ENCODE measurements at regions not wholly inside any gene's neighbourhood (a gene's known extent, or its start where the extent isn't known, plus 50 kb on each side); places are given as distances from the start of the nearest gene placed in this dataset.

DNA sequence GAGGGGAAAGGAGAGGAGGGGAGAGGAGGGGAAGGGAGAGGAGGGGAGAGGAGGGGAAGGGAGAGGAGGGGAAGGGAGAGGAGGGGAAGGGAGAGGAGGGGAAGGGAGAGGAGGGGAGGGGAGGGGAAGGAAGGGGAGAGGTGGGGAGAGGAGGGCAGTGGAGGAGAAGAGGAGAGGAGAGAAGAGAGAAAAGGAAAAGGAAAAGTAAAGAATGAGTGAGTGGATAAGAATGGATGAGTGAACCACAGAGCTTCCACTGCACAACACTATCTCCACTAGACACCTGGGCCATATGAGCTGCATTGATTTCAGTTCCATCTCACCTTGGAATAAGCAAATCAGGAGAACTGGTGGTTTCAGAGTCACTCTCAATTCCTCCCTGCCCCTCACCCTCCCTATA, 204.1 kb upstream of the TOX3 start:
- POLR2A ChIA-PET (ENCODE audit: partially characterized antibody): no interaction called here

DNA sequence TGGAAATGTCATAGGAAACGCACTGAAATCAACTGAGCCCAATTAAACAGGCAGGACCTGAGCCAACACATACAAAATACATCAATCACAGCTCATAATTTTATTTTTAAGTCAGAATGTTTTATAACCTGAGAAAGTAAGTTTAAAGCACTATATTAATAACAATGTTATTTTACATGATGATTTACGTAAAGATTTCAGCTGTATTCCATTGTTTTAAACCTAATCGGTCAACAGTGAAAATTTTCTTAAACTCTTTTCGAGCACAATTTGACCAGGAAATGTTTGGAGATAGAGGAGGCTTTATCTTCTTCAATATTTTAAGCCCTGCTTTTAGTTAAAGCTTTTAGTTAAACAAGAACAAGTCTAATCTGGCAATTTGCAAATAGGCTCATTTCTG, 201.8 kb upstream of the TOX3 start:
- H3K4me3 ChIP-seq (ENCODE audit: low read length in 2 of 2): no peak overlapping the region
- H3K4me1 Mint-ChIP-seq: no peaks in the 10 kb centered on the region
- intact Hi-C loops (cut with micrococcal nuclease): no loop called here
- no peaks in the 10 kb centered on the region for H3K27me3 Mint-ChIP-seq
- CTCF ChIA-PET (ENCODE audit: partially characterized antibody): no interaction called here
- POLR2A ChIA-PET (ENCODE audit: partially characterized antibody): no interaction called here
- no peaks in the 10 kb centered on the region for H3K36me3 Mint-ChIP-seq
- H3K27ac Mint-ChIP-seq: no peak overlapping the region
- H3K4me3 Mint-ChIP-seq: no peak overlapping the region
- no peak for DNase-seq
- no peaks in the 10 kb centered on the region for H3K9me3 ChIP-seq (ENCODE audit: control insufficient read depth in 1 of 2, low read length in 2 of 2)
- no peaks in the 10 kb centered on the region for H3K4me1 ChIP-seq (ENCODE audit: insufficient read depth, low read length)
- no peak overlapping the region for H3K27ac ChIP-seq (ENCODE audit: low read depth, low read length)
- no peaks in the 10 kb centered on the region for H3K36me3 ChIP-seq (ENCODE audit: insufficient read depth, low read length)
- peaks cover 0 to 3% (median 0%) of the 10 kb centered on the region in 8 donors for H3K9me3 Mint-ChIP-seq
- no peaks in the 10 kb centered on the region for H3K27me3 ChIP-seq (ENCODE audit: insufficient read depth, low read length)

More for the DNA sequence above, 204.1 kb upstream of the TOX3 start:
- Mint-ChIP-seq H3K4me1 (no peaks in the 10 kb centered on the region), H3K27me3 (no peaks in the 10 kb centered on the region), H3K36me3 (no peaks in the 10 kb centered on the region), H3K27ac (no peak overlapping the region), H3K4me3 (no peak overlapping the region), H3K9me3 (peaks cover 0 to 3% (median 0%) of the 10 kb centered on the region in 8 donors)
- H3K27ac ChIP-seq (ENCODE audit: low read depth, low read length): no peak overlapping the region
- intact Hi-C loops (cut with micrococcal nuclease): no loop called here
- DNase-seq: no peak
- no peaks in the 10 kb centered on the region for H3K4me1 ChIP-seq (ENCODE audit: insufficient read depth, low read length)
- CTCF ChIA-PET (ENCODE audit: partially characterized antibody): no interaction called here
- H3K36me3 ChIP-seq (ENCODE audit: insufficient read depth, low read length): no peaks in the 10 kb centered on the region
- no peaks in the 10 kb centered on the region for H3K9me3 ChIP-seq (ENCODE audit: control insufficient read depth in 1 of 2, low read length in 2 of 2)
- no peaks in the 10 kb centered on the region for H3K27me3 ChIP-seq (ENCODE audit: insufficient read depth, low read length)
- H3K4me3 ChIP-seq (ENCODE audit: low read length in 2 of 2): no peak overlapping the region

DNA sequence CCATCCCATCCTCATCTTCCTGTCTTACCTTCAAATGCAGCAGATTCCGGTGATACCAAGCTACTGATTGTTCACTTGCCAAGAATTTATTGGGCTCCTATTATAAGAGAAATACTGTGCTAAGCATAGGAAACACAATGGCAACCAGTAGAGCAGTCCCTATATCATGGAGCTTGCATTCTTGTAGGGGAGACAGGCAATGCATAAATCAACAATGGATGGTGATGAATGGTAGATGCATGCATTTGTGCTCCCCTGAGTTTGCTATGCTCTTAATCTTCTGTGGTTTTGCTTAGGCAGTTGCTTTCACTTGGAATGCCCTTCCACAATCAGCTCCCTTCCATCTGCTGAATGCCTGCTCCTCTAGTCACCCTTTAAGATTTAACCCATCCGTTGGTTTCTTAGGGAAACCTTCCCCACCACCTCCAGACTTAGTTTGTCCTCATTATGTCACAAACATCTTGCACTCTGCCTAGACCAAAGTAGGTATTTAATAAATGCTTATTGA, 200.2 kb upstream of the TOX3 start:
- no peak overlapping the region for H3K4me3 Mint-ChIP-seq
- DNase-seq: no peak
- H3K36me3 Mint-ChIP-seq: no peaks in the 10 kb centered on the region
- Histone ChIP-seq H3K9me3 (ENCODE audit: control insufficient read depth in 1 of 2, low read length in 2 of 2) (no peaks in the 10 kb centered on the region), H3K4me1 (ENCODE audit: insufficient read depth, low read length) (no peaks in the 10 kb centered on the region), H3K36me3 (ENCODE audit: insufficient read depth, low read length) (no peaks in the 10 kb centered on the region), H3K27ac (ENCODE audit: low read depth, low read length) (no peak overlapping the region), H3K4me3 (ENCODE audit: low read length in 2 of 2) (no peak overlapping the region), H3K27me3 (ENCODE audit: insufficient read depth, low read length) (no peaks in the 10 kb centered on the region)
- no peaks in the 10 kb centered on the region for H3K27me3 Mint-ChIP-seq
- ChIA-PET CTCF (ENCODE audit: partially characterized antibody) (no interaction called here), POLR2A (ENCODE audit: partially characterized antibody) (no interaction called here)
- intact Hi-C loops (cut with micrococcal nuclease): no loop called here
- no peaks in the 10 kb centered on the region for H3K4me1 Mint-ChIP-seq
- peaks cover 0 to 3% (median 0%) of the 10 kb centered on the region in 8 donors for H3K9me3 Mint-ChIP-seq
- H3K27ac Mint-ChIP-seq: no peak overlapping the region

- H3K4me1 ChIP-seq (ENCODE audit: insufficient read depth, low read length): no peaks in the 10 kb centered on the region
- no peak overlapping the region for H3K27ac ChIP-seq (ENCODE audit: low read depth, low read length)
- intact Hi-C loops (cut with micrococcal nuclease): no loop called here
- Mint-ChIP-seq H3K27ac (no peak overlapping the region), H3K4me3 (no peak overlapping the region), H3K4me1 (peaks cover 0 to 1% (median 0%) of the 10 kb centered on the region in 4 donors), H3K27me3 (peaks cover 0 to 4% of the 10 kb centered on the region in 2 donors), H3K36me3 (no peaks in the 10 kb centered on the region), H3K9me3 (peaks cover 0 to 6% (median 2%) of the 10 kb centered on the region in 8 donors)
- POLR2A ChIA-PET (ENCODE audit: partially characterized antibody): no interaction called here
- H3K27me3 ChIP-seq (ENCODE audit: insufficient read depth, low read length): no peaks in the 10 kb centered on the region
- no peaks in the 10 kb centered on the region for H3K36me3 ChIP-seq (ENCODE audit: insufficient read depth, low read length)
- DNase-seq: no peak
- CTCF ChIA-PET (ENCODE audit: partially characterized antibody): no interaction called here
- H3K4me3 ChIP-seq (ENCODE audit: low read length in 2 of 2): no peak overlapping the region
- no peaks in the 10 kb centered on the region for H3K9me3 ChIP-seq (ENCODE audit: control insufficient read depth in 1 of 2, low read length in 2 of 2)
These were observed 196.8 kb upstream of the TOX3 start for GRCh38 chr16:52743707-52744106.

DNA sequence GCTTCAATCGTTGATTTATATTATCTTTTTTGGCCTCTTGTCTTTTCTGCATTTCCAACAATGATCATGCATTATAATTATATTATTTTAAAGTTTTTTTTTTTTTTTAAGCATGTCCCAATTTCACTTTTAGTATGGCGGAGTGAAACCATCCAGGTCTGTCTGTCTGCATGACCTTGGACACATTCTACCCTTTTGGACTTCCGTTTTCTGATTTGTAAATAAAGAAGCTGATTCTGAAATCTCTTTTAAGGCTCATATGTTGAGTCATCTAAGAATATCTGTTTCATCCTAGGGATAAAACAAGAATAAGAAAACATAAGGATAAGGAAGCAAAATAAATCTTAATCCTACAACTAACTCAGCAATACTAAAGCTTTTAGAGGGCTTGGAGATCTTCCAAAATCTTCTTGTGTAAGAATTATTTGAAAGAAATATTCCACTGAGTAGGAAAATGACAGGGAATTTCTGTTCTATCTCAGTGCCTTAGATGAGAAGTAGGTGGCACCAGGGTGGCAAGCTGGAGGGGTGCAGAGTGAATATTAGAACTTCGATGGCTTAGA, 195.7 kb upstream of the TOX3 start:
- H3K27ac Mint-ChIP-seq: no peak overlapping the region
- H3K4me1 ChIP-seq (ENCODE audit: insufficient read depth, low read length): no peaks in the 10 kb centered on the region
- ChIA-PET POLR2A (ENCODE audit: partially characterized antibody) (no interaction called here), CTCF (ENCODE audit: partially characterized antibody) (no interaction called here)
- H3K27ac ChIP-seq (ENCODE audit: low read depth, low read length): no peak overlapping the region
- H3K4me3 ChIP-seq (ENCODE audit: low read length in 2 of 2): no peak overlapping the region
- H3K4me1 Mint-ChIP-seq: peaks cover 0 to 1% (median 0%) of the 10 kb centered on the region in 4 donors
- peaks cover 0 to 8% (median 2%) of the 10 kb centered on the region in 8 donors for H3K9me3 Mint-ChIP-seq
- H3K36me3 ChIP-seq (ENCODE audit: insufficient read depth, low read length): no peaks in the 10 kb centered on the region
- H3K27me3 ChIP-seq (ENCODE audit: insufficient read depth, low read length): no peaks in the 10 kb centered on the region
- no peaks in the 10 kb centered on the region for H3K9me3 ChIP-seq (ENCODE audit: control insufficient read depth in 1 of 2, low read length in 2 of 2)
- peaks cover 0 to 4% of the 10 kb centered on the region in 2 donors for H3K27me3 Mint-ChIP-seq
- H3K36me3 Mint-ChIP-seq: no peaks in the 10 kb centered on the region
- intact Hi-C loops (cut with micrococcal nuclease): no loop called here
- DNase-seq: no peak
- H3K4me3 Mint-ChIP-seq: no peak overlapping the region

DNA sequence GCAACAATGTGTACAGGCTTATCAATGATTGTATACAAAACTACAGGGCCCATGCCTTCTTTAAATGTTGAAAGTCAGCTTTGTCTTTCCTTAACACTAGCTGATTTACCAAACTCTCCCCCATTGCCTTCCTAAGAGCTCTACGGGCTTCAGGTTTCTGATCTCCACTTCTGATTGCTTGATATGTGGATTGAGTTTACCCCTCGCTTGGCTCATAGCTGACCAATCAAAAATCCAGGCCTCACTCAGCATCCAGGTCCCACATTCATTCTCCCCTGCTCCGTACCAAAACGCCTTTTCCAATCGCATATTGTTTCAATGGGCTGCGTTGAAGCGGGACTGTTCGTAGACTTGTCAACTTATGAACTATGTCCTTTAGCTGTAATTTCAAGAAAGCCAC, 195.1 kb upstream of the TOX3 start:
- CTCF ChIA-PET (ENCODE audit: partially characterized antibody): no interaction called here
- no peaks in the 10 kb centered on the region for H3K4me1 ChIP-seq (ENCODE audit: insufficient read depth, low read length)
- Mint-ChIP-seq H3K4me1 (peaks cover 0 to 1% (median 0%) of the 10 kb centered on the region in 4 donors), H3K27me3 (peaks cover 0 to 4% of the 10 kb centered on the region in 2 donors), H3K4me3 (no peak overlapping the region), H3K9me3 (peaks cover 0 to 8% (median 2%) of the 10 kb centered on the region in 8 donors), H3K27ac (no peak overlapping the region), H3K36me3 (no peaks in the 10 kb centered on the region)
- H3K27me3 ChIP-seq (ENCODE audit: insufficient read depth, low read length): no peaks in the 10 kb centered on the region
- intact Hi-C loops (cut with micrococcal nuclease): no loop called here
- DNase-seq: no peak
- POLR2A ChIA-PET (ENCODE audit: partially characterized antibody): no interaction called here
- no peaks in the 10 kb centered on the region for H3K9me3 ChIP-seq (ENCODE audit: control insufficient read depth in 1 of 2, low read length in 2 of 2)
- no peaks in the 10 kb centered on the region for H3K36me3 ChIP-seq (ENCODE audit: insufficient read depth, low read length)
- H3K4me3 ChIP-seq (ENCODE audit: low read length in 2 of 2): no peak overlapping the region
- H3K27ac ChIP-seq (ENCODE audit: low read depth, low read length): no peak overlapping the region

GRCh38 chr16:52741351-52741750, 194.4 kb upstream of the TOX3 start:
- Mint-ChIP-seq H3K27me3 (peaks cover 0 to 4% of the 10 kb centered on the region in 2 donors), H3K4me1 (peaks cover 0 to 1% (median 0%) of the 10 kb centered on the region in 4 donors), H3K27ac (no peak overlapping the region), H3K9me3 (peaks cover 0 to 6% (median 2%) of the 10 kb centered on the region in 8 donors), H3K36me3 (no peaks in the 10 kb centered on the region), H3K4me3 (no peak overlapping the region)
- Histone ChIP-seq H3K4me3 (ENCODE audit: low read length in 2 of 2) (no peak overlapping the region), H3K9me3 (ENCODE audit: control insufficient read depth in 1 of 2, low read length in 2 of 2) (no peaks in the 10 kb centered on the region), H3K27ac (ENCODE audit: low read depth, low read length) (no peak overlapping the region), H3K4me1 (ENCODE audit: insufficient read depth, low read length) (no peaks in the 10 kb centered on the region), H3K27me3 (ENCODE audit: insufficient read depth, low read length) (no peaks in the 10 kb centered on the region), H3K36me3 (ENCODE audit: insufficient read depth, low read length) (no peaks in the 10 kb centered on the region)
- CTCF ChIA-PET (ENCODE audit: partially characterized antibody): no interaction called here
- intact Hi-C loops (cut with micrococcal nuclease): no loop called here
- no peak for DNase-seq
- POLR2A ChIA-PET (ENCODE audit: partially characterized antibody): no interaction called here

DNA sequence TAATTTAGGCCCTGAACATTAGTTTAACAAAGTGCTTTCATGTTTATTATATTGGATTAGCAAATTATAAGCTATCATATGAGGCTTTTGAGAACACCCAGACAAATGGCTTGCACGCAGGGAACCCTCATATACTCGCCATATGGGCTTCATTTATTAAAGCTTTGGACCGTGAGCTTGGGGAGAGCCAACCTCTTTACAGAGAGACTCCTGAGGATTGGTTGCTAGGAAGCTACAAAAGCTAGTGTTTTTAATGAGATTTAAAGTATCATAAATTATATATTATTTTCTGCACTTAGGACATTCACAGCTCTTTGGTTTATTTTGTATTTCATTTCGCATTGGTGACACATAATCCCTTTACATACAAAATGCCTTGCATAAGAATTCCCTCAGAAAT, 193.8 kb upstream of the TOX3 start:
- Mint-ChIP-seq H3K9me3 (peaks cover 0 to 6% (median 2%) of the 10 kb centered on the region in 8 donors), H3K27ac (no peak overlapping the region), H3K36me3 (no peaks in the 10 kb centered on the region), H3K4me3 (no peak overlapping the region), H3K27me3 (peaks cover 0 to 4% of the 10 kb centered on the region in 2 donors), H3K4me1 (peaks cover 0 to 1% (median 0%) of the 10 kb centered on the region in 4 donors)
- POLR2A ChIA-PET (ENCODE audit: partially characterized antibody): no interaction called here
- H3K4me3 ChIP-seq (ENCODE audit: low read length in 2 of 2): no peak overlapping the region
- H3K36me3 ChIP-seq (ENCODE audit: insufficient read depth, low read length): no peaks in the 10 kb centered on the region
- H3K27me3 ChIP-seq (ENCODE audit: insufficient read depth, low read length): no peaks in the 10 kb centered on the region
- H3K4me1 ChIP-seq (ENCODE audit: insufficient read depth, low read length): no peaks in the 10 kb centered on the region
- H3K27ac ChIP-seq (ENCODE audit: low read depth, low read length): no peak overlapping the region
- intact Hi-C loops (cut with micrococcal nuclease): no loop called here
- DNase-seq: no peak
- CTCF ChIA-PET (ENCODE audit: partially characterized antibody): no interaction called here
- H3K9me3 ChIP-seq (ENCODE audit: control insufficient read depth in 1 of 2, low read length in 2 of 2): no peaks in the 10 kb centered on the region
